Naive thymus-derived CD4-positive, alpha-beta T cell (primary cell): ENCODE measurements at regions not wholly inside any gene's neighbourhood (a gene's known extent, or its start where the extent isn't known, plus 50 kb on each side); places are given as distances from the start of the nearest gene placed in this dataset.
"Not testable (repeated sequence)": the region's sequence is repeated elsewhere in the genome, so short reads cannot be mapped to it uniquely, and the experiment has no call there.

Experiments used
- ATAC-seq: fragments of 150-1000 bp; cut with Tn5 transposase; 2 replicates; pipeline ENCODE4 v1.10.0; 2021; ENCODE audit warnings: mild to moderate bottlenecking, moderate library complexity
- CTCF ChIA-PET: fragments of 350-600 bp; sonication (Branson Sonifier 250); formaldehyde crosslinking; loops from one replicate; lab custom pipeline; 2021; ENCODE audit warnings: antibody characterized with exemption; lab: Charles Lee
- POLR2A ChIA-PET: fragments of 350-600 bp; sonication (Branson Sonifier 250); formaldehyde crosslinking; loops from one replicate; lab custom pipeline; 2021; ENCODE audit warnings: antibody characterized with exemption, inconsistent platforms; lab: Charles Lee
- DNase-seq, 9 donors: peaks; one replicate each; pipeline versions ENCODE4 v3.0.0 to v3.0.0-alpha.2; 2020 to 2022; ENCODE audit warnings: mixed read lengths in 1 of 9
- H3K27ac ChIP-seq: one replicate; pipeline ENCODE4 v1.7.0; 2013; ENCODE audit warnings: mild to moderate bottlenecking, low read depth, low read length, moderate library complexity
- H3K27me3 ChIP-seq, 2 donors: one replicate each; pipeline ENCODE4 v1.7.0; 2013; ENCODE audit warnings: low read length in 2 of 2, mild to moderate bottlenecking in 2 of 2, moderate library complexity in 2 of 2; ENCODE audit not compliant: control insufficient read depth in 2 of 2, insufficient read depth in 2 of 2
- H3K36me3 ChIP-seq, 3 experiments: 1 replicate in 2 of 3; 2 replicates in 1 of 3; pipeline ENCODE4 v1.7.0; 2013; ENCODE audit warnings: low read length in 3 of 3, mild to moderate bottlenecking in 3 of 3, moderate library complexity in 1 of 3; ENCODE audit not compliant: insufficient read depth in 3 of 3, control insufficient read depth in 2 of 3
- H3K4me1 ChIP-seq, 2 donors: one replicate each; pipeline ENCODE4 v1.7.0; 2013; ENCODE audit warnings: low read length in 2 of 2, mild to moderate bottlenecking in 2 of 2, moderate library complexity in 1 of 2; ENCODE audit not compliant: control insufficient read depth in 2 of 2, insufficient read depth in 2 of 2
- H3K4me3 ChIP-seq: 2 replicates; pipeline ENCODE4 v1.7.0; 2013; ENCODE audit warnings: mild to moderate bottlenecking, low read length
- H3K9me3 ChIP-seq, 3 experiments: 1 replicate in 2 of 3; 2 replicates in 1 of 3; pipeline ENCODE4 v1.7.0; 2013; ENCODE audit warnings: low read length in 3 of 3; ENCODE audit not compliant: control insufficient read depth in 2 of 3
- H3K27ac Mint-ChIP-seq, 9 donors: one replicate each; pipeline ENCODE4 v1.8.0; 2020 to 2022; ENCODE audit warnings: mixed read lengths in 9 of 9, mild to moderate bottlenecking in 8 of 9, moderate library complexity in 5 of 9, inconsistent platforms in 2 of 9
- H3K27me3 Mint-ChIP-seq, 5 donors: one replicate each; pipeline ENCODE4 v1.8.0; 2021 to 2022; ENCODE audit warnings: mixed read lengths in 5 of 5, mild to moderate bottlenecking in 1 of 5
- H3K36me3 Mint-ChIP-seq, 5 donors: one replicate each; pipeline ENCODE4 v1.8.0; 2020 to 2022; ENCODE audit warnings: mixed read lengths in 5 of 5, mild to moderate bottlenecking in 3 of 5, inconsistent platforms in 1 of 5
- H3K4me1 Mint-ChIP-seq, 7 donors: one replicate each; pipeline ENCODE4 v1.8.0; 2020 to 2022; ENCODE audit warnings: mixed read lengths in 7 of 7, mild to moderate bottlenecking in 3 of 7, inconsistent platforms in 1 of 7
- H3K4me3 Mint-ChIP-seq, 10 donors: one replicate each; pipeline ENCODE4 v1.8.0; 2020 to 2022; ENCODE audit warnings: mild to moderate bottlenecking in 10 of 10, mixed read lengths in 10 of 10, moderate library complexity in 6 of 10, inconsistent platforms in 2 of 10
- H3K9me3 Mint-ChIP-seq, 11 donors: one replicate each; pipeline ENCODE4 v1.8.0; 2020 to 2022; ENCODE audit warnings: mixed read lengths in 11 of 11, mild to moderate bottlenecking in 4 of 11, inconsistent platforms in 1 of 11, moderate library complexity in 1 of 11
- intact Hi-C, 2 donors: fragments of 100-400 bp; cut with micrococcal nuclease; formaldehyde crosslinking; loops; one replicate each; pipeline ENCODE4 v1.15.1; 2023

DNA sequence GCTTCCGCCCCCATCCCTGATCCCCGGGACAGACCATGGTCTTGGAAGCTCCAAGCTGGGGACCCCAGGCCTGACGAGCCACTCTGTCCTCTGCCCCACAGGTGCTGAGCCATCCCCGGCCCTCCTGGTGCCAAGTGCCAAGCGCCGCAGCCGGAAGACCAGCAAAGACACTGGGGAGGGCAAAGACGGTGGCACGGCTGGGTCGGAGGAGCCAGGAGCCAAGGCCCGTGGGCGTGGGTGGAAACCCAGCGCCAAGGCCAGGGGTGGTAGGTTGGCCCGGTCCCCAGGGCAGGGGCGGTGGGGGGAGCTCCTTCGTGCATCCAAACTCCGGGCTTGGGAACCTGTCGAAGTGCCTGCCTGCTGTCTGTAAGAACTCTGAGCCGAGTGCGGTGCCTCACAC is 130.3 kb downstream of the ZNF479 start:
- H3K27ac ChIP-seq, POLR2A ChIA-PET, CTCF ChIA-PET, H3K27ac Mint-ChIP-seq, H3K4me3 ChIP-seq, H3K4me3 Mint-ChIP-seq, H3K36me3 ChIP-seq, H3K9me3 Mint-ChIP-seq, H3K27me3 Mint-ChIP-seq, DNase-seq, H3K27me3 ChIP-seq, H3K4me1 Mint-ChIP-seq, intact Hi-C loops, H3K9me3 ChIP-seq, H3K4me1 ChIP-seq, ATAC-seq, H3K36me3 Mint-ChIP-seq: not testable (repeated sequence)

DNA sequence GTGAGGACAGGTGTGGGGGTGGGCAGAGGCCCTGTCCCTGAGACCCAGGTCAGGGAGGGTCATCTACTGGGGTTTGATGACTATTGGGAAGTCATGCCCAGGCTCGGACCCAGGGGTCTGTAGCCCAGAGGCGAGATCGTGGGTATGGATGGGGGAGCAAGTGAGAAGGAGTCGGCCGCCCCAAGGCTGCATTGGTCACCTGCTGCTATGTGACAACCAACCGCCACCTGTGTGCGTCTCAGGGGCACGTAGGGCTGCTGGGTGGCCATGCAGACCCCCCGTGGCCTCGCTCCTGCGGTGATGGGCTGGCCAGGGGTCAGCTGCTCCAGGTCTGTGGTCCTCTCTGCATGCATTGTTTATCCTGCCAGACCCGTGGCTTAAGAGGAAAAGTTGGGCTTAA is 138.5 kb downstream of the ZNF479 start:
- H3K36me3 ChIP-seq, H3K4me3 ChIP-seq, DNase-seq, H3K9me3 Mint-ChIP-seq, POLR2A ChIA-PET, H3K27ac ChIP-seq, H3K4me1 ChIP-seq, H3K27ac Mint-ChIP-seq, H3K36me3 Mint-ChIP-seq, ATAC-seq, H3K27me3 Mint-ChIP-seq, CTCF ChIA-PET, H3K27me3 ChIP-seq, H3K9me3 ChIP-seq, intact Hi-C loops, H3K4me1 Mint-ChIP-seq, H3K4me3 Mint-ChIP-seq: not testable (repeated sequence)

DNA sequence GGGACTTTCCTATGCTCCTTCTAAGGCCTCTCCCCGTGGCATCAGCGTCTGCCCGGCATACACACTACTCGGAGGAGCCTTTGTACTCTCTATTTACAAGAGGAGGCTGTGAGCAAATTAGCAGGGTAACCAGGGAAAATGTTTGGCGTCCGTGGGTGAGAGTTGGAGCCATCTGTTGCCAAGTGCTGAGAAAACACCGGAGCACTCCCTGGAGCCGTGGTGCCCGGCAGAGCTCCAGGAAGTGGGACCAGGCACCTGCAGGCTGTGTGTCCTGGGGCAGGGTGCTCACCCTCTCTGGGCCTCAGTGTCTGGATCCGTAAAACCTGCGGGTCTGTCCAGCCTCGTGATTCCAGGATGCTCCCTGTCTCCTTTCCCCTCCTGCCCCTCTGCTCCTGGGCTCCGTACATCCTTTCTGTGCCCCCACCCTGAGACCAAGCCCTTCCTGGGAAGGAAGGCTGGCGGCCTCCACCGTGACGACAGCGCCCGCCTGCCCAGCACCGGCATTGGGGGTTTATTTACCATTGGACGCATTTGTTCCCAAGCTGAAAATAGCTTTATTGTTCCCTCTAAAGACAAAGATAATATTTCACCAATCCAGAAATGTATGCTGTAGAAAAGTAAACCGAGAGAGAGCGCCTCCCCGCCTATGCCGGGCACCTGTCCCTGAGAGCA is 174.4 kb downstream of the ZNF479 start:
- intact Hi-C loops, DNase-seq, H3K9me3 Mint-ChIP-seq, H3K4me1 Mint-ChIP-seq, ATAC-seq, H3K4me1 ChIP-seq, H3K27me3 ChIP-seq, H3K4me3 ChIP-seq, H3K27me3 Mint-ChIP-seq, H3K4me3 Mint-ChIP-seq, H3K27ac ChIP-seq, H3K9me3 ChIP-seq, H3K27ac Mint-ChIP-seq, H3K36me3 Mint-ChIP-seq, POLR2A ChIA-PET, CTCF ChIA-PET, H3K36me3 ChIP-seq: not testable (repeated sequence)

DNA sequence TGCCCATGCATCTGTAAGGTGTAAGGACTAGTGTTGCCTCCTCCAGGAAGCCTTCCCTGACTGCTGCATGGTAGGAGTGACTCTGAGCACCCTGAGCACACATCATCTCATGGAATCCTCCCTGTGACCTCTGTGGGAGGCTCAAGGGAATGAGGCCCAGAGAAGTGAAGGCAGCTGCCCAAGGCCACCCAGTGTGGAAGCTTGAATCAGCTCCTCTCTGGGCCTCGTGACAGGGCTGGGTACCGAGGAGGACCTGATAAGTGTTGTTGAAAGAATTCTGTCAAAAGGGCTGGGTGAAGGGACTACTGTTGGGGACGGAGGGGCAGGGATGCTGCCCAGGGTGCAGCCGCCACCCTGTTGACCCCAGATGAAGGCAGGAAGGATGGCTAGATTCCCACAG is 175.2 kb downstream of the ZNF479 start:
- POLR2A ChIA-PET, H3K27ac Mint-ChIP-seq, H3K4me3 Mint-ChIP-seq, H3K4me3 ChIP-seq, ATAC-seq, intact Hi-C loops, DNase-seq, H3K4me1 ChIP-seq, H3K4me1 Mint-ChIP-seq, H3K9me3 ChIP-seq, H3K27ac ChIP-seq, H3K27me3 ChIP-seq, H3K27me3 Mint-ChIP-seq, CTCF ChIA-PET, H3K9me3 Mint-ChIP-seq, H3K36me3 Mint-ChIP-seq, H3K36me3 ChIP-seq: not testable (repeated sequence)

DNA sequence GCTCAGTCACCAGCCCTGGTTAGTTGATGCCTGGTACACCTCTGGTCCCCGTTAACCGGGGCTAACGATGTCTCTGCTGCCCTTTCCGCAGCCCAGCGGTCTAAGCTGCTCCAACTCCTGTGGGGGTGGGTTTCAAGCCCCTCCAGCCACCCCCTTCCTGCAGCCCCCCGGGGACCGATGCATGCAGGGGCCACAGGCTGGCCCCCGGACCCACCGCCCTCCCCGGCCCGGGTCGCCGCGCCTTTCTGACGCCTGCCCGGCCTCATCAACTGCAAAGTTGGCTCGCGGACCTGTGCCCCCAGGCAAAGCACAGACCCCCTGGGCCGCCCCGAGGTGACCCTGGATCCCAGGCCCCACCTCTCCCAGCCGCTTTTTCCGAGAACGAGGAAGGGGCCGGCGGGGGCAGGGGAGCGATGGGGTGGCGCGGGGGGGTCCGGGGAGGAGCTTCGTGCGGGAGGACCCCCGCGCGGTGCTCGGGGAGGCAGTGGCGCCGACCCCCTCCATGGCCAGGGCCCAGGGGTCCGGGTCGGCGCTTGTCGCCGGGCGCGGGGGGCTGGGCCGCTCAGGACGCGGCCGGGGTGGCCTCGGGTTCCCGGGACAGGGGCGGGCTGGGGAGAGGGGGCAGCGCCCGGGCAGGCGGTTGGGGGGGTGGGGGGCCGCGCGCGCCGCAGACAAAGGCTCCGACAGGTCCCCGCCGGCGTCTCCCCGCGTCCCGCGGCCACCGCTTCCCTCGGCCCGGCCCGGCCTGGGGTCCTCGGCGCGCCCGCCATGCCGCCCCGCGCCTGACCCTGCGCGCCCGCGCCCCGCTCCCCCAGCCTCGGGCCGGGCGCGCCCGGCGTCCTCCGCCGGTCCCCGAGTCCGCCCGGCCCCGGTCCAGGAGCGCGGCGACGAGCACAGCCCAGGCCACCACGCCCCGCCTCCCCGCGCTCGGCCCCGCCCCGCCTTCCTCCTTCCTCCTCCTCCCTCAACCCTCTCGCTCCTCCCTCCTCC is 183.6 kb downstream of the ZNF479 start:
- H3K4me1 Mint-ChIP-seq, H3K36me3 Mint-ChIP-seq, H3K27me3 Mint-ChIP-seq, POLR2A ChIA-PET, CTCF ChIA-PET, H3K9me3 Mint-ChIP-seq, H3K27me3 ChIP-seq, H3K4me3 Mint-ChIP-seq, H3K27ac ChIP-seq, DNase-seq, intact Hi-C loops, H3K4me3 ChIP-seq, H3K36me3 ChIP-seq, H3K27ac Mint-ChIP-seq, H3K4me1 ChIP-seq, H3K9me3 ChIP-seq: not testable (repeated sequence)
- peak; percentile 15 for ATAC-seq

DNA sequence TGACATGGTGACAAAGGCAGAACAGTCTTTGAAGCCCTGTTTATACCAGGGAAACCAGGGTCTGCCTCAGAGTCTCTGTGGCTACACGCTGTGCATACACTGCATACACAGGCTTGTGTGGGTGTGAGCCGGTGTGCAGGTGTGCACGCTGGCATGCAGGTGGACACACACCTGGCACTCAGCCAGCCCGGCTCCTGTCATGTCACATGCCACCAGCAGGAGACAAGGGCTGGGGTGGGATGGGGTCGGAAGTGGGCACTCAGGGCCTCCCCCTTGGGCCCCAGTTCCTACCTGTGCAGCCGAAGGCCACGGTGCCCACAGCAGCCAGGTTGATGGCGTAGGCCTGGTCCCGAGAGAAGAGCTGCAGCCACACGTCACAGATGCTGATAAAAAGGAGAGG is 192.2 kb downstream of the ZNF479 start:
- H3K9me3 Mint-ChIP-seq, DNase-seq, H3K4me1 ChIP-seq, H3K36me3 Mint-ChIP-seq, H3K4me1 Mint-ChIP-seq, intact Hi-C loops, CTCF ChIA-PET, H3K9me3 ChIP-seq, H3K4me3 Mint-ChIP-seq, H3K27ac ChIP-seq, H3K4me3 ChIP-seq, H3K36me3 ChIP-seq, POLR2A ChIA-PET, H3K27ac Mint-ChIP-seq, H3K27me3 ChIP-seq, H3K27me3 Mint-ChIP-seq: not testable (repeated sequence)
- ATAC-seq: peak; percentile 10

DNA sequence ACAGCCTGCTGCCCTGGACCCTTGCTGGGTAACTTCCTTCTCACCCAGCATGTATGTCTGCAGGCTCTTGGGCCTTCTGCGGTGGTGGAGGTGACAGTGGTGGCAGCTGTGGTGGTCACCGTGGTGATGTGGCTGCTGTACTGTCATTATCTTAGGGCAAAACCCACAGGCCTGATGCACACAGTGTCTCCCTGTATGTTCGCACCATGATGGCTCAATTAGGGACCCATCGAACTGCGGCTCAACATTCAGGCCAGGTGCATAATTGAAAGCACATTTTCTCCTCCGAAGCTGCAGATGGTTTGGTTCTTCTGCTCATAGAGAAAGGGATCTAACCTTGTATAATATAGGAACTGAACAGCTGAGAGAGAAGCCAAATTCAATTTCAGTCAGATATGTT is 208.3 kb downstream of the ZNF479 start:
- H3K4me1 ChIP-seq, ATAC-seq, H3K36me3 Mint-ChIP-seq, H3K36me3 ChIP-seq, H3K4me3 Mint-ChIP-seq, H3K9me3 Mint-ChIP-seq, intact Hi-C loops, H3K27ac ChIP-seq, POLR2A ChIA-PET, H3K9me3 ChIP-seq, CTCF ChIA-PET, H3K4me1 Mint-ChIP-seq, H3K4me3 ChIP-seq, H3K27me3 Mint-ChIP-seq, DNase-seq, H3K27me3 ChIP-seq, H3K27ac Mint-ChIP-seq: not testable (repeated sequence)
